ENCODE measurements at regions not wholly inside any gene's neighbourhood (a gene's known extent, or its start where the extent isn't known, plus 50 kb on each side); places are given as distances from the start of the nearest gene placed in this dataset.

- H3K36me3 ChIP-seq (ENCODE audit: control insufficient read depth, insufficient read depth, low read length), result no peaks in the 10 kb centered on the region
- no peak for TF ChIP-seq CTCF (IDR thresholded peaks at IDR 0.05; ENCODE audit: insufficient read depth, low read length, severe bottlenecking)
- no peaks in the 10 kb centered on the region for H3K27me3 ChIP-seq (ENCODE audit: control insufficient read depth, insufficient read depth, low read length)
Measured at GRCh38 chrX:39745818-39746217, 351.9 kb downstream of the BCOR start.

GRCh38 chrX:39749135-39749534, 348.6 kb downstream of the BCOR start:
- H3K4me3 ChIP-seq (ENCODE audit: low read depth, low read length), result no peak overlapping the region
- no peaks in the 10 kb centered on the region for H3K36me3 ChIP-seq (ENCODE audit: control insufficient read depth, insufficient read depth, low read length)
- no peaks in the 10 kb centered on the region for H3K27me3 ChIP-seq (ENCODE audit: control insufficient read depth, insufficient read depth, low read length)
- DNase-seq (ENCODE audit: low read depth), result no peak
- FAIRE-seq, result no peak
- no peak for TF ChIP-seq CTCF (IDR thresholded peaks at IDR 0.05; ENCODE audit: insufficient read depth, low read length, severe bottlenecking)

More at GRCh38 chrX:39745818-39746217, 351.9 kb downstream of the BCOR start:
- no peak for DNase-seq (ENCODE audit: low read depth)
- no peak overlapping the region for H3K4me3 ChIP-seq (ENCODE audit: low read depth, low read length)
- FAIRE-seq, result no peak

- no peaks in the 10 kb centered on the region for H3K27me3 ChIP-seq (ENCODE audit: control insufficient read depth, insufficient read depth, low read length)
- FAIRE-seq (no peak), DNase-seq (ENCODE audit: low read depth) (no peak)
- H3K4me3 ChIP-seq (ENCODE audit: low read depth, low read length), result no peak overlapping the region
- H3K36me3 ChIP-seq (ENCODE audit: control insufficient read depth, insufficient read depth, low read length), result no peaks in the 10 kb centered on the region
- no peak for TF ChIP-seq CTCF (IDR thresholded peaks at IDR 0.05; ENCODE audit: insufficient read depth, low read length, severe bottlenecking)
Measured at GRCh38 chrX:39749728-39750127, 348.0 kb downstream of the BCOR start.

- no peak overlapping the region for H3K4me3 ChIP-seq (ENCODE audit: low read depth, low read length)
- peak; percentile 73 for FAIRE-seq
Measured at GRCh38 chrX:39750256-39750790, 347.4 kb downstream of the BCOR start.

GRCh38 chrX:39750848-39751247, 346.9 kb downstream of the BCOR start:
- no peaks in the 10 kb centered on the region for H3K36me3 ChIP-seq (ENCODE audit: control insufficient read depth, insufficient read depth, low read length)
- DNase-seq (ENCODE audit: low read depth) (no peak), FAIRE-seq (no peak)
- no peak overlapping the region for H3K4me3 ChIP-seq (ENCODE audit: low read depth, low read length)
- H3K27me3 ChIP-seq (ENCODE audit: control insufficient read depth, insufficient read depth, low read length), result no peaks in the 10 kb centered on the region
- no peak for TF ChIP-seq CTCF (IDR thresholded peaks at IDR 0.05; ENCODE audit: insufficient read depth, low read length, severe bottlenecking)

More at GRCh38 chrX:39750256-39750790, 347.4 kb downstream of the BCOR start:
- Histone ChIP-seq H3K27me3 (ENCODE audit: control insufficient read depth, insufficient read depth, low read length) (no peaks in the 10 kb centered on the region), H3K36me3 (ENCODE audit: control insufficient read depth, insufficient read depth, low read length) (no peaks in the 10 kb centered on the region)
- TF ChIP-seq CTCF (IDR thresholded peaks at IDR 0.05; ENCODE audit: insufficient read depth, low read length, severe bottlenecking), result no peak
- DNase-seq (ENCODE audit: low read depth), result no peak

GRCh38 chrX:39752815-39753214, 344.9 kb downstream of the BCOR start:
- Histone ChIP-seq H3K27me3 (ENCODE audit: control insufficient read depth, insufficient read depth, low read length) (no peaks in the 10 kb centered on the region), H3K4me3 (ENCODE audit: low read depth, low read length) (no peak overlapping the region), H3K36me3 (ENCODE audit: control insufficient read depth, insufficient read depth, low read length) (no peaks in the 10 kb centered on the region)
- FAIRE-seq, result no peak
- no peak for TF ChIP-seq CTCF (IDR thresholded peaks at IDR 0.05; ENCODE audit: insufficient read depth, low read length, severe bottlenecking)
- DNase-seq (ENCODE audit: low read depth), result peak; percentile 27
